Glutamatergic neuron (in vitro differentiated cells): ENCODE measurements at regions not wholly inside any gene's neighbourhood (a gene's known extent, or its start where the extent isn't known, plus 50 kb on each side); places are given as distances from the start of the nearest gene placed in this dataset.

Experiments
- DNase-seq: peaks from one replicate; pipeline ENCODE4 v3.0.0; 2022
- H3K27ac Mint-ChIP-seq: one replicate; pipeline ENCODE4 v1.8.0; 2020; ENCODE audit warnings: mild to moderate bottlenecking, mixed read lengths, inconsistent platforms; ENCODE audit not compliant: unreplicated experiment
- H3K27me3 Mint-ChIP-seq: one replicate; pipeline ENCODE4 v1.8.0; 2020; ENCODE audit warnings: mild to moderate bottlenecking, moderate library complexity, mixed read lengths, inconsistent platforms; ENCODE audit not compliant: unreplicated experiment
- H3K36me3 Mint-ChIP-seq: one replicate; pipeline ENCODE4 v1.8.0; 2020; ENCODE audit warnings: mild to moderate bottlenecking, mixed read lengths, inconsistent platforms; ENCODE audit not compliant: unreplicated experiment
- H3K4me1 Mint-ChIP-seq: one replicate; pipeline ENCODE4 v1.8.0; 2020; ENCODE audit warnings: mild to moderate bottlenecking, low read depth, mixed read lengths, inconsistent platforms; ENCODE audit not compliant: unreplicated experiment
- H3K4me3 Mint-ChIP-seq: one replicate; pipeline ENCODE4 v1.8.0; 2020; ENCODE audit warnings: mild to moderate bottlenecking, mixed read lengths, inconsistent platforms; ENCODE audit not compliant: unreplicated experiment
- H3K9me3 Mint-ChIP-seq: one replicate; pipeline ENCODE4 v1.8.0; 2020; ENCODE audit warnings: mild to moderate bottlenecking, moderate library complexity, mixed read lengths, inconsistent platforms; ENCODE audit not compliant: unreplicated experiment
- CTCF ChIP-seq: fragments of 200-600 bp; sonication (generic); IDR thresholded peaks from one replicate; pipeline ENCODE4 v1.5.0; 2021; ENCODE audit not compliant: partially characterized antibody, unreplicated experiment

DNA sequence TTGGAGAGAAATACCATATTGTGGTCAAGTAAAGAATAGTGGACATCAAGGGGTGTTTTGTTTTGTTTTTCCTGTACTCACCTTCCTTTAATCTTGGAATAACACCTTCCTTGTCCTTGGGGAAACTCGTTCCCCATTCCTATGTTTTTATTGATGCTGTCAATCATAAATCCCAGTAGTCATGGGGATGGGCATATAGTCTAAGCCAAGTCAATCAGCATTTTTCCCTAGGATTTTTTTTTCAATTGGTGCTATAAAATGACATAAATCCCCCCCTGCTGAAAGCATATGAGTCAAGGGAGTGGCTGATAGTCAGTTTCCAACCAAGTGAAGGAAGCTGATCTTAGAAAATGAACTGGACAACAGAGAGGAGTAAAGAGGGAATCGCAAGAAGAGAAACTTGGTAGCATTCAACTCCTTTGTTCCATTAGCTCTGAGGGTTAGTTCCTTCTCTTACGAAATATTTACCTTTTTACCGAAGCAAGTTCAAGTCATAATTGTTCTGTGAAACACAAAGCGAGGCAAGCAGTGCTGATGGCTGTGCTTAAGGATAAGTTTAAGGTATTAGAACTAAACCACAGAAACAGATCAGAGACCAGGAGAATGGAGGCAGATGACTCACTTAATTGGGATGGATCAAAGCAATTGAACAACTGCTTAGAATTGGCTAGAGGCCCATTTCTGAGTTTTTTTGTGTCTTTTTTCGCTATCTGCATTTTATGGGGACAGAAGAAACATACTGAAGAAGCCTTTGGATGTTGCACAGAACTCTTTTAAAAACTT is 218.6 kb downstream of the SEMA6A start:
- no peaks in the 10 kb centered on the region for H3K4me1 Mint-ChIP-seq
- TF ChIP-seq CTCF = no peak
- H3K9me3 Mint-ChIP-seq = peaks cover 2% of the 10 kb centered on the region
- peaks cover 27% of the 10 kb centered on the region for H3K36me3 Mint-ChIP-seq
- H3K4me3 Mint-ChIP-seq = no peak overlapping the region
- H3K27me3 Mint-ChIP-seq = no peaks in the 10 kb centered on the region
- no peak for DNase-seq
- no peak overlapping the region for H3K27ac Mint-ChIP-seq

DNA sequence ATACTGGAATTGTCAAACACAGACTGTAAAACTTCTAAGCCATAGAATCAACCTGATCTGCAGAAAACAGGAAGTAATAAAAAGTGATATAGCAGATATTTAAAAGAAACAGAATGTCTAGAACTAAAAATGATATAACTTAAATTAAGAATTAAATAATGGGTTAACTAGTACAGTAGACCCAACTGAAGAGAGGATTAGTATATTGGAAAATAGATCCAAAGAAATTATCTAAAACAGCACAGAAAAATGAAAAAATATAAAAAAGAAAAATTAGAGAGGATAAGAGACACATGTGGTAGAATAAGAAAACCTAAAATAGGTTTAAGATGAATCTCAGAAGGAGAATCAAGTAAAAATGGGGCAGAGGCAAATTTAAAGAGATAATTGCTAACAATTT is 219.9 kb downstream of the SEMA6A start:
- H3K27ac Mint-ChIP-seq = no peak overlapping the region
- H3K27me3 Mint-ChIP-seq = no peaks in the 10 kb centered on the region
- no peak overlapping the region for H3K4me3 Mint-ChIP-seq
- peaks cover 3% of the 10 kb centered on the region for H3K9me3 Mint-ChIP-seq
- H3K36me3 Mint-ChIP-seq = peaks cover 32% of the 10 kb centered on the region
- TF ChIP-seq CTCF = no peak
- no peak for DNase-seq
- H3K4me1 Mint-ChIP-seq = no peaks in the 10 kb centered on the region

- H3K4me3 Mint-ChIP-seq = no peak overlapping the region
- H3K27ac Mint-ChIP-seq = no peak overlapping the region
- DNase-seq = no peak
- no peaks in the 10 kb centered on the region for H3K27me3 Mint-ChIP-seq
- peaks cover 5% of the 10 kb centered on the region for H3K9me3 Mint-ChIP-seq
- TF ChIP-seq CTCF = no peak
- H3K4me1 Mint-ChIP-seq = peaks cover 2% of the 10 kb centered on the region
- H3K36me3 Mint-ChIP-seq = peaks cover 22% of the 10 kb centered on the region
These were observed 227.0 kb downstream of the SEMA6A start for GRCh38 chr5:116347657-116348056.

- peaks cover 17% of the 10 kb centered on the region for H3K36me3 Mint-ChIP-seq
- H3K27ac Mint-ChIP-seq = no peak overlapping the region
- peaks cover 4% of the 10 kb centered on the region for H3K9me3 Mint-ChIP-seq
- no peaks in the 10 kb centered on the region for H3K27me3 Mint-ChIP-seq
- DNase-seq = no peak
- H3K4me1 Mint-ChIP-seq = peaks cover 2% of the 10 kb centered on the region
- TF ChIP-seq CTCF = no peak
- no peak overlapping the region for H3K4me3 Mint-ChIP-seq
These were observed 230.7 kb downstream of the SEMA6A start for GRCh38 chr5:116343961-116344360.
